Aorta (tissue), 5 donors: ENCODE measurements at regions not wholly inside any gene's neighbourhood (a gene's known extent, or its start where the extent isn't known, plus 50 kb on each side); places are given as distances from the start of the nearest gene placed in this dataset.

ENCODE experiments used
- ATAC-seq: fragments of 200-7000 bp; cut with Tn5 transposase; one replicate; pipeline ENCODE4 v1.9.1; 2022; ENCODE audit warnings: moderate library complexity; ENCODE audit not compliant: low FRiP score
- DNase-seq, 2 donors: peaks; one replicate each; pipeline ENCODE4 v3.0.0-alpha.2; 2020
- H3K27ac ChIP-seq, 2 donors: one replicate each; pipeline ENCODE4 v1.5.1; 2013; ENCODE audit warnings: low read length in 2 of 2, mild to moderate bottlenecking in 2 of 2, moderate library complexity in 2 of 2, control low read depth in 1 of 2, inconsistent platforms in 1 of 2, low read depth in 1 of 2
- H3K27me3 ChIP-seq, 2 donors: one replicate each; pipeline ENCODE4 v1.6.1; 2013; ENCODE audit warnings: control low read depth in 1 of 2, low read length in 1 of 2, mild to moderate bottlenecking in 1 of 2, moderate library complexity in 1 of 2; ENCODE audit not compliant: insufficient read depth in 2 of 2, control insufficient read depth in 1 of 2
- H3K36me3 ChIP-seq, 2 donors: one replicate each; pipeline ENCODE4 v1.6.1; 2013; ENCODE audit warnings: control low read depth in 1 of 2, low read length in 1 of 2, mild to moderate bottlenecking in 1 of 2; ENCODE audit not compliant: insufficient read depth in 2 of 2, control insufficient read depth in 1 of 2
- H3K4me1 ChIP-seq, 2 donors: one replicate each; pipeline ENCODE4 v1.6.1; 2013; ENCODE audit warnings: low read length in 2 of 2, control low read depth in 1 of 2, mild to moderate bottlenecking in 1 of 2, moderate library complexity in 1 of 2; ENCODE audit not compliant: insufficient read depth in 2 of 2, control insufficient read depth in 1 of 2
- H3K4me3 ChIP-seq, 2 donors: one replicate each; pipeline ENCODE4 v1.5.1; 2013; ENCODE audit warnings: low read length in 2 of 2, control low read depth in 1 of 2, mild to moderate bottlenecking in 1 of 2
- H3K9me3 ChIP-seq: one replicate; pipeline ENCODE4 v1.6.1; 2013; ENCODE audit warnings: mild to moderate bottlenecking, low read length; ENCODE audit not compliant: control insufficient read depth
- WGBS, 2 donors: extraction: QIAGEN DNeasy Blood & Tissue Kit; methylation state at CpG; one replicate each; pipeline ENCODE4 v1.1.7; 2013; 5-methylcytosine and 5-hydroxymethylcytosine counted together
- intact Hi-C, 2 donors: fragments of 100-400 bp; cut with DNase I; formaldehyde crosslinking; loops; one replicate each; pipeline versions ENCODE4 v1.14.2 to v1.15.0; 2022
- donor health status: healthy with polysubstance abuse.
- donor health status: Bipolar disorder and iron deficiency.
- donor health status: DM: no; HTN: no; CAD: no.
- donor health status: DM: no; HTN: no; CAD: no.
- donor health status: DM: yes; HTN: yes; CAD: no.

DNA sequence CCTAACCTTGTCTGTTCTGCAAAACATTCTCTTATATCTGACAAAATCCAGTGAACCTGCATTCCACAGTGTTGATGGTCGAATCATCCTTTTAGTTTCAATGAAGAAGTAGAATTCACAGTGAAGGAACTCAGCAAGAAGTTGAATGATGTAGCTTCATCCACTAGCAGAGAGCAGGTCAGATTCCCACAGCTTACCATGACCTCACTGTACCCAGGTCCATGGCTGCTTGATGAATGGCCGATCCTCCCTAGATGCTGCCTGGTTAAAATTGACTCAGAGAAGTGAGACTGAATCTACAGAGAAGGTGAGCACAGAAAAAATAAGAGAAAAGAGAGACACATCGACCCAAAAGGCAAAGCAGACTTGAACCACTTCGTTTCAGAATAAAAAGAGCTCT lies 906.0 kb upstream of the CHAC2 start:
- Histone ChIP-seq H3K36me3 (no peaks in the 10 kb centered on the region), H3K4me3 (no peak overlapping the region), H3K27me3 (peaks cover 0 to 2% of the 10 kb centered on the region in 2 donors), H3K9me3 (no peaks in the 10 kb centered on the region), H3K27ac (no peak overlapping the region), H3K4me1 (no peaks in the 10 kb centered on the region)
- no peak for DNase-seq
- 88 to 91% methylated on average over 4 of the region's 4 CpGs for WGBS, 2 donors
- ATAC-seq: no peak
- intact Hi-C loops: no loop called here

DNA sequence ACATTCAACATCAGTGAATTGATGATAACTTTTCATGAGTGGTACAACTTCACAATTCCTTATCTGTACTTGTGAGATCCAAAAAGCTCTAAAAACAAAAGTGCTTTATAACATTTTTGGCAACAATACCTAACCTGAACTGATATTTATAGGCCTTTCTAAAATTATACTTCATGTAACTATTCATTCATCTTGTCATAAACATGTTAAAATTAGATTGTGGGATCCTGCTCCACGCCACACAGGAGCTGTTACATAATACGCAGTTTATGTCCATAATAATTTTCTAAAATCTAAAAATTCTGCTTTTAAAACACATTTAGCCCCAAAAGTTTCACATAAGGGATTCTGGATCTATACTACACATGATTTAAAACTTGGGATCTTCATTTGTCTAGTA lies 908.5 kb upstream of the CHAC2 start:
- H3K36me3 ChIP-seq: no peaks in the 10 kb centered on the region
- WGBS, 2 donors: 10 to 13% methylated on average over 2 of the region's 2 CpGs
- DNase-seq: no peak
- intact Hi-C loops: no loop called here
- peaks cover 0 to 2% of the 10 kb centered on the region in 2 donors for H3K27me3 ChIP-seq
- H3K4me3 ChIP-seq: no peak overlapping the region
- no peak overlapping the region for H3K27ac ChIP-seq
- no peaks in the 10 kb centered on the region for H3K9me3 ChIP-seq
- no peak for ATAC-seq
- no peaks in the 10 kb centered on the region for H3K4me1 ChIP-seq

DNA sequence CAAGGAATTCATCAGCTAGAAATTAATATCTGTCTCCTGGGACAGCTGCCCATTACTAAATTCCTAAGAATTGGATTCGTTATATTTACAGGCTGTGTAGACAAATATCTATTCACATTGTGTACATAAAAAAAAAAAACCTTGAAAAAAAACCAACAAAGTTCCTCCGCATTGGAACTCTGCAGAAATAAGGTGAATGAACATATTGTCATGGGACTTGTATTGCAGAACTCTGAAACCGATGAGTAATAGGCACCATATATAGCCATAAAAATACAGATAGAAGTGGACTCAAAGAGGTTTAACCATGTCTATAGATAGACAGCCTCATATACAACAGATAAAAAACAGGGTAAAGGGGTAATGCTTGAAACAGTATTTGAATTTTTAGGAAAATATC lies 909.9 kb upstream of the CHAC2 start:
- intact Hi-C loops: no loop called here
- no peak overlapping the region for H3K27ac ChIP-seq
- H3K4me3 ChIP-seq: no peak overlapping the region
- no peak for ATAC-seq
- H3K4me1 ChIP-seq: no peaks in the 10 kb centered on the region
- H3K27me3 ChIP-seq: peaks cover 0 to 2% of the 10 kb centered on the region in 2 donors
- no peaks in the 10 kb centered on the region for H3K36me3 ChIP-seq
- DNase-seq: no peak
- H3K9me3 ChIP-seq: no peaks in the 10 kb centered on the region
- 77 to 79% methylated on average over 3 of the region's 3 CpGs for WGBS, 2 donors

DNA sequence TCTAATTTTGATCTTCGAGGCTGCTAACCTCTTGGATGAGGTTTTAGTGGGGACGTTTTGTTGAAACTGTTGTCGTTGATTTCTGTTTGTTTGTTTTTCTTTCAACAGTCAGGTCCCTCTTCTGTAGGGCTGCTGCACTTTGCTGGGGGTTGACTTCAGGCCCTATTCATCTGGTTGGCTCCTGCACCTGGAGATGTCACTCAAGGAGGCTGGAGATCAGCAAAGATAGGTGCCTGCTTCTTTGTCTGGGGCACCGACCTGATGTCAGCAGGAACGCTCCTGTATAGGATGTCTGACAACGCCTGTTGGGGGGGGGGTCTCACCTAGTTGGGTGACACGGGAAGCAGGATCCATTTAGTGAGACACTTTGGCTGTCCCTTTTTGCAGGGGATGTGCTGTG lies 915.6 kb upstream of the CHAC2 start:
- Histone ChIP-seq H3K27me3 (no peaks in the 10 kb centered on the region), H3K4me3 (no peak overlapping the region), H3K4me1 (no peaks in the 10 kb centered on the region), H3K27ac (no peak overlapping the region), H3K36me3 (no peaks in the 10 kb centered on the region), H3K9me3 (peaks cover 3% of the 10 kb centered on the region)
- DNase-seq (no peak), ATAC-seq (no peak)
- intact Hi-C loops: no loop called here
- WGBS, 2 donors: 95 to 97% methylated on average over 7 of the region's 7 CpGs

DNA sequence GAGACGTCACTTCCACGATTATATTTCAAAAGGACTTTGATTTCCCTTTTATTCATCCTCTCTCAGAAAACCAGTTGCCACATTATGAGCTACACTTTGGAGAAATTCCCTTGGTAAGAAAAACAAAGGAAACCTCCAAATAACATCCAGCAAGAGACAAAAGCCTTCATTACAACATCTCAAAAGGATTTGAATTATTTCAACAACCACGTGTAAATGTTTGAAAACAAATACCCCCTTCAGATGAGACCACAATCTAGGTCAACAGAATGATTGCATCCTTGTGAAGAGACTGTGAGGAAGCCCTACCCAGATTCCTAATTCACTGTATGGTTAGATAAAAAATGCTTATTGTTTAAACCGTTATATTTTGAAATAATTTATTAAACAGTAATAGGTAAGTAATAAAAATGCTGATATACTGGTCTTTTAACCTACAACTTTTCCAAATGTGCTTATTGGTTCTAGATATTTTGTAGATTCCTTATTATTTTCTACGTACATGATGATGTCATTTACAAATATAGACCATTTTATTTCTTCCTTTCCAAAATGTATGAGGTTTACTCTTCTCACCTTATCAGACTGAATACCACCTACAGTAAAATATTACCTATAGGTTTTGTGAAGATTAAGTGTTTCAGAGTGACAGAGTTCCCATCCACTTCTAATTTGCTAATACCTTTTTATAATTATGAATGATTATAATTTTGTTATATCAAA lies 922.7 kb upstream of the CHAC2 start:
- DNase-seq (no peak), ATAC-seq (no peak)
- no peaks in the 10 kb centered on the region for H3K36me3 ChIP-seq
- no peaks in the 10 kb centered on the region for H3K27me3 ChIP-seq
- H3K4me1 ChIP-seq: no peaks in the 10 kb centered on the region
- intact Hi-C loops: no loop called here
- H3K9me3 ChIP-seq: no peaks in the 10 kb centered on the region
- H3K27ac ChIP-seq: no peak overlapping the region
- H3K4me3 ChIP-seq: no peak overlapping the region
- 44 to 48% methylated on average over 5 of the region's 5 CpGs for WGBS, 2 donors

DNA sequence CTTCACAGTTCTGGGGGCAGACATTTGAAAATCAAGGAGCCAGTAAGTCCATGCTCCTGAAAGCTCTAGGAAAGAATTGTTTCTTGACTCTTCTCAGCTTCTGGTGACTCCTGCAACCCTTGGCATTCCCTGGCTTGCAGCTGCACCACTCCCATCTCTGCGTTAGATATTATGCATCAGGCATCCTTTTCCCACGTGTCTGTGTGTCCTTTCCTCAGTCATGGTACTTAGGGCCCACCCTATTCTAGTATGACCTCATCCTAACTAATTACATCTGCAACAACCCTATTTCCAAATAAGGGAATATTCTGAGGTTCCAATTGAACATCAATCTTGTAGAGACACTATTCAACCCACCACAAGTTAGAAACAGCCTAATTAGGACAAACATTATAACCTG lies 931.7 kb upstream of the CHAC2 start:
- H3K4me1 ChIP-seq: no peaks in the 10 kb centered on the region
- H3K9me3 ChIP-seq: no peaks in the 10 kb centered on the region
- DNase-seq (no peak), ATAC-seq (no peak)
- no peaks in the 10 kb centered on the region for H3K36me3 ChIP-seq
- 90 to 94% methylated on average over 2 of the region's 2 CpGs for WGBS, 2 donors
- H3K4me3 ChIP-seq: no peak overlapping the region
- intact Hi-C loops: no loop called here
- H3K27me3 ChIP-seq: no peaks in the 10 kb centered on the region
- no peak overlapping the region for H3K27ac ChIP-seq

DNA sequence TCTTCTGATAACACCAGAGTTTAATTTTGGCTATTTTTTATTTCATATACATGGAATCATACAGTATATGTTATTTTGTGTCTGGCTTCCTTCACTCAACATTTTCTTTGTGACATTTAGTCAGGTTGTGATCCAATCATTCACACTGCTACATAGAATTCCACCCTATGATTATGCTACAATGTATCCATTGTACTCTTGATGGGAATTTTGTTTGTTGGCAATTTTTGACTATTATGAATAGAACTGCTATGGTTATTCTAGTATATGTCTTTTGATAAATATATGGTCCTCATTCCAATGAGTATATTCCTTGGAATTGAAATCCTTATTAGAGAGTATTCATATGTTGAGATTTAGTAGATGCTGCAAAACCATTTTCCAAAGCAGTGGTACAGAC lies 936.4 kb upstream of the CHAC2 start:
- H3K9me3 ChIP-seq: no peaks in the 10 kb centered on the region
- no peaks in the 10 kb centered on the region for H3K4me1 ChIP-seq
- H3K27me3 ChIP-seq: no peaks in the 10 kb centered on the region
- no peak overlapping the region for H3K27ac ChIP-seq
- no peaks in the 10 kb centered on the region for H3K36me3 ChIP-seq
- no peak for DNase-seq
- H3K4me3 ChIP-seq: no peak overlapping the region
- intact Hi-C loops: no loop called here
- no peak for ATAC-seq

DNA sequence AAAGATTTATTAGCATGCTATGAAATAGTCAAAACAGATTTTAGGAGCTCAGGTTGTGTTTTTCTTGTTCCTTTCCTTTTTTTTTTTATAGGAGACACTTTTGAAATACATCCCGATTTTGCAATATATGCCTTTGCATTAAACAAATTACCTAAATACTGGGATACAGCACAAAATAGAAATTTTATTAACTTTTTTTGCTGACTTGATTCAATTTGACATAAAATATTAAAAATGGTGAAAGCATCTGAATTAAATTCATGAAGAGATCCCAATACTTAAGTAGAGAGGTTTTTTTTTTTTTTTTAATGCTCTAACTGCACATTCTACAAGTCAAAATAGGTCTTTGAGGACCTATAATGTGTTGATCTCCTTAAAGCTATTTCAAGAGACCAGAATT lies 939.5 kb upstream of the CHAC2 start:
- no peaks in the 10 kb centered on the region for H3K27me3 ChIP-seq
- 96 to 100% methylated on average over 1 of the region's 1 CpG for WGBS, 2 donors
- intact Hi-C loops: no loop called here
- no peak overlapping the region for H3K4me3 ChIP-seq
- DNase-seq: no peak
- no peaks in the 10 kb centered on the region for H3K4me1 ChIP-seq
- H3K36me3 ChIP-seq: no peaks in the 10 kb centered on the region
- no peak for ATAC-seq
- H3K9me3 ChIP-seq: no peaks in the 10 kb centered on the region
- H3K27ac ChIP-seq: no peak overlapping the region

DNA sequence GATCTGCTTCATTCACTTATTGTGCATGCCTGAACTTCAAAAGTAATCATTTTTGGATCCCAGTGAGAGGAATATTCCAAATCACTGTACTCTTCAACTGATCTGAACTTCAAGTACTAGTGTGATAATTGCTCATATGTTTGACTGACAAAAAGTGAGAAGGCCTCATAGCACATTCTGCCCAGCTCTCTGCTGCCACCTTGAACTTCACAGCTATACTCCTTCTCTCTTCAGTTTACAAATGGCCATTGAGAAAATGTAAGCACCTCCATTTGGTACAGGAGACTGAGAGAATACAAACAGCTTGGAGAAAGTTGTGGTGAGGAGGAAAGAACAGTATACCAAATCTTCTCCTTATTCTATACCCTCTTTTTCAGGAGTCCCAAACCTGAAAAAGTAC lies 946.0 kb upstream of the CHAC2 start:
- Histone ChIP-seq H3K9me3 (no peaks in the 10 kb centered on the region), H3K27me3 (no peaks in the 10 kb centered on the region), H3K4me1 (no peaks in the 10 kb centered on the region), H3K36me3 (no peaks in the 10 kb centered on the region), H3K27ac (no peak overlapping the region), H3K4me3 (no peak overlapping the region)
- DNase-seq: no peak
- ATAC-seq: no peak
- intact Hi-C loops: no loop called here
